Breast epithelium (tissue), 3 donors: ENCODE measurements at regions not wholly inside any gene's neighbourhood (a gene's known extent, or its start where the extent isn't known, plus 50 kb on each side); places are given as distances from the start of the nearest gene placed in this dataset.

ENCODE experiments used
- CTCF ChIP-seq, 3 donors: fragments of 450-650 bp; IDR thresholded peaks; one replicate each; pipeline ENCODE4 v1.5.1; 2016 to 2017; ENCODE audit warnings: antibody characterized with exemption in 3 of 3, mild to moderate bottlenecking in 3 of 3, moderate library complexity in 3 of 3
- POLR2A ChIP-seq: fragments of 450-650 bp; IDR thresholded peaks from one replicate; pipeline ENCODE4 v1.6.1; 2016; ENCODE audit warnings: antibody characterized with exemption, mild to moderate bottlenecking, moderate library complexity
- POLR2AphosphoS5 ChIP-seq, 3 donors: sonication (generic); formaldehyde crosslinking; IDR thresholded peaks; one replicate each; pipeline ENCODE4 v1.6.1; 2017; ENCODE audit warnings: antibody characterized with exemption in 3 of 3

- TF ChIP-seq CTCF (IDR thresholded peaks at IDR 0.05), result no peak
- TF ChIP-seq POLR2A, result no peak
- TF ChIP-seq POLR2AphosphoS5 (IDR thresholded peaks at IDR 0.05), result no peak
Observed at GRCh38 chr21:19830446-19830845, 1167.8 kb upstream of the NCAM2 start.
